Activated CD4-positive, alpha-beta memory T cell treated with anti-CD3 and anti-CD28 coated beads, Interleukin-2, amount 10 ng/mL, durations not matched to agents 7 days and 5 days (primary cell): ENCODE measurements at regions not wholly inside any gene's neighbourhood (a gene's known extent, or its start where the extent isn't known, plus 50 kb on each side); places are given as distances from the start of the nearest gene placed in this dataset.
"Not testable (repeated sequence)": the region's sequence is repeated elsewhere in the genome, so short reads cannot be mapped to it uniquely, and the experiment has no call there.

Experiments
- CTCF ChIA-PET: fragments of 350-600 bp; sonication (Branson Sonifier 250); formaldehyde crosslinking; loops from one replicate; lab custom pipeline; 2021; ENCODE audit warnings: antibody characterized with exemption, inconsistent platforms; lab: Charles Lee
- POLR2A ChIA-PET: fragments of 350-600 bp; sonication (Branson Sonifier 250); formaldehyde crosslinking; loops from one replicate; lab custom pipeline; 2021; ENCODE audit warnings: antibody characterized with exemption; lab: Charles Lee
- DNase-seq: peaks from one replicate; pipeline ENCODE4 v3.0.0-alpha.2; 2020
- H3K27ac Mint-ChIP-seq: one replicate; pipeline ENCODE4 v1.8.0; 2021; ENCODE audit warnings: mild to moderate bottlenecking, mixed read lengths
- H3K27me3 Mint-ChIP-seq: one replicate; pipeline ENCODE4 v1.8.0; 2021; ENCODE audit warnings: mixed read lengths
- H3K36me3 Mint-ChIP-seq: one replicate; pipeline ENCODE4 v1.8.0; 2021; ENCODE audit warnings: low read depth, mixed read lengths
- H3K4me1 Mint-ChIP-seq: one replicate; pipeline ENCODE4 v1.8.0; 2021; ENCODE audit warnings: mixed read lengths
- H3K4me3 Mint-ChIP-seq: one replicate; pipeline ENCODE4 v1.8.0; 2021; ENCODE audit warnings: mild to moderate bottlenecking, mixed read lengths
- H3K9me3 Mint-ChIP-seq: one replicate; pipeline ENCODE4 v1.8.0; 2021; ENCODE audit warnings: mixed read lengths

- H3K9me3 Mint-ChIP-seq: no peaks in the 10 kb centered on the region
- no peak for DNase-seq
- no peaks in the 10 kb centered on the region for H3K4me1 Mint-ChIP-seq
- H3K4me3 Mint-ChIP-seq: no peak overlapping the region
- ChIA-PET POLR2A (no interaction called here), CTCF (no interaction called here)
- peaks cover 4% of the 10 kb centered on the region for H3K27me3 Mint-ChIP-seq
- no peaks in the 10 kb centered on the region for H3K36me3 Mint-ChIP-seq
- no peak overlapping the region for H3K27ac Mint-ChIP-seq
Measured at GRCh38 chr5:39696672-39697398, 272.1 kb upstream of the DAB2 start.

GRCh38 chr5:39691993-39692392 is 267.2 kb upstream of the DAB2 start:
- H3K9me3 Mint-ChIP-seq: no peaks in the 10 kb centered on the region
- no peaks in the 10 kb centered on the region for H3K4me1 Mint-ChIP-seq
- DNase-seq: no peak
- H3K27me3 Mint-ChIP-seq: peaks cover 5% of the 10 kb centered on the region
- H3K36me3 Mint-ChIP-seq: no peaks in the 10 kb centered on the region
- ChIA-PET CTCF (no interaction called here), POLR2A (no interaction called here)
- H3K27ac Mint-ChIP-seq: no peak overlapping the region
- no peak overlapping the region for H3K4me3 Mint-ChIP-seq

- Mint-ChIP-seq H3K36me3 (no peaks in the 10 kb centered on the region), H3K4me3 (no peak overlapping the region), H3K9me3 (no peaks in the 10 kb centered on the region), H3K27ac (no peak overlapping the region), H3K27me3 (peaks cover 5% of the 10 kb centered on the region), H3K4me1 (no peaks in the 10 kb centered on the region)
- no peak for DNase-seq
- ChIA-PET POLR2A (no interaction called here), CTCF (no interaction called here)
Measured at GRCh38 chr5:39691136-39691535, 266.4 kb upstream of the DAB2 start.

GRCh38 chr5:39689919-39690318 is 265.1 kb upstream of the DAB2 start:
- ChIA-PET POLR2A (no interaction called here), CTCF (no interaction called here)
- Mint-ChIP-seq H3K9me3 (no peaks in the 10 kb centered on the region), H3K36me3 (no peaks in the 10 kb centered on the region), H3K27ac (no peak overlapping the region), H3K4me3 (no peak overlapping the region), H3K4me1 (no peaks in the 10 kb centered on the region), H3K27me3 (peaks cover 10% of the 10 kb centered on the region)
- no peak for DNase-seq

GRCh38 chr5:39687924-39688323 is 263.1 kb upstream of the DAB2 start:
- H3K4me3 Mint-ChIP-seq, DNase-seq, H3K36me3 Mint-ChIP-seq, H3K4me1 Mint-ChIP-seq, CTCF ChIA-PET, H3K9me3 Mint-ChIP-seq, POLR2A ChIA-PET, H3K27me3 Mint-ChIP-seq, H3K27ac Mint-ChIP-seq: not testable (repeated sequence)

GRCh38 chr5:39680213-39680612 is 255.4 kb upstream of the DAB2 start:
- no peaks in the 10 kb centered on the region for H3K9me3 Mint-ChIP-seq
- POLR2A ChIA-PET: no interaction called here
- no peaks in the 10 kb centered on the region for H3K36me3 Mint-ChIP-seq
- H3K27me3 Mint-ChIP-seq: peaks cover 9% of the 10 kb centered on the region
- no peaks in the 10 kb centered on the region for H3K4me1 Mint-ChIP-seq
- H3K4me3 Mint-ChIP-seq: no peak overlapping the region
- DNase-seq: no peak
- CTCF ChIA-PET: no interaction called here
- H3K27ac Mint-ChIP-seq: no peak overlapping the region

- H3K4me3 Mint-ChIP-seq: no peak overlapping the region
- no peak for DNase-seq
Measured at GRCh38 chr5:39678534-39678933, 253.8 kb upstream of the DAB2 start.

GRCh38 chr5:39675676-39676075 is 250.9 kb upstream of the DAB2 start:
- Mint-ChIP-seq H3K27ac (no peak overlapping the region), H3K27me3 (peaks cover 12% of the 10 kb centered on the region), H3K4me3 (no peak overlapping the region), H3K36me3 (no peaks in the 10 kb centered on the region), H3K4me1 (no peaks in the 10 kb centered on the region), H3K9me3 (no peaks in the 10 kb centered on the region)
- no peak for DNase-seq
- POLR2A ChIA-PET: no interaction called here
- CTCF ChIA-PET: no interaction called here

More at GRCh38 chr5:39678534-39678933, 253.8 kb upstream of the DAB2 start:
- Mint-ChIP-seq H3K36me3 (no peaks in the 10 kb centered on the region), H3K27me3 (peaks cover 9% of the 10 kb centered on the region), H3K9me3 (no peaks in the 10 kb centered on the region), H3K27ac (no peak overlapping the region), H3K4me1 (no peaks in the 10 kb centered on the region)
- POLR2A ChIA-PET: no interaction called here
- CTCF ChIA-PET: no interaction called here

GRCh38 chr5:39674209-39675082 is 249.7 kb upstream of the DAB2 start:
- Mint-ChIP-seq H3K36me3 (no peaks in the 10 kb centered on the region), H3K27ac (no peak overlapping the region), H3K27me3 (peaks cover 14% of the 10 kb centered on the region), H3K4me3 (no peak overlapping the region), H3K9me3 (no peaks in the 10 kb centered on the region), H3K4me1 (no peaks in the 10 kb centered on the region)
- no peak for DNase-seq
- ChIA-PET CTCF (no interaction called here), POLR2A (no interaction called here)

GRCh38 chr5:39671561-39671961 is 246.8 kb upstream of the DAB2 start:
- no peaks in the 10 kb centered on the region for H3K9me3 Mint-ChIP-seq
- POLR2A ChIA-PET: no interaction called here
- CTCF ChIA-PET: no interaction called here

GRCh38 chr5:39670955-39671354 is 246.2 kb upstream of the DAB2 start:
- Mint-ChIP-seq H3K9me3 (no peaks in the 10 kb centered on the region), H3K4me1 (no peaks in the 10 kb centered on the region), H3K27ac (no peak overlapping the region), H3K4me3 (no peak overlapping the region), H3K36me3 (no peaks in the 10 kb centered on the region), H3K27me3 (peaks cover 9% of the 10 kb centered on the region)
- no peak for DNase-seq
- CTCF ChIA-PET: no interaction called here
- POLR2A ChIA-PET: no interaction called here

More at GRCh38 chr5:39671561-39671961, 246.8 kb upstream of the DAB2 start:
- no peaks in the 10 kb centered on the region for H3K4me1 Mint-ChIP-seq
- H3K27ac Mint-ChIP-seq: no peak overlapping the region
- no peak for DNase-seq
- no peaks in the 10 kb centered on the region for H3K36me3 Mint-ChIP-seq
- H3K4me3 Mint-ChIP-seq: no peak overlapping the region
- peaks cover 10% of the 10 kb centered on the region for H3K27me3 Mint-ChIP-seq

GRCh38 chr5:39670391-39670790 is 245.6 kb upstream of the DAB2 start:
- Mint-ChIP-seq H3K27me3 (peaks cover 7% of the 10 kb centered on the region), H3K4me3 (no peak overlapping the region), H3K36me3 (no peaks in the 10 kb centered on the region), H3K4me1 (no peaks in the 10 kb centered on the region), H3K9me3 (no peaks in the 10 kb centered on the region), H3K27ac (no peak overlapping the region)
- ChIA-PET CTCF (no interaction called here), POLR2A (no interaction called here)
- DNase-seq: no peak

GRCh38 chr5:39668980-39669379 is 244.2 kb upstream of the DAB2 start:
- Mint-ChIP-seq H3K9me3 (no peaks in the 10 kb centered on the region), H3K4me1 (no peaks in the 10 kb centered on the region), H3K4me3 (no peak overlapping the region), H3K27me3 (peaks cover 5% of the 10 kb centered on the region), H3K36me3 (no peaks in the 10 kb centered on the region), H3K27ac (no peak overlapping the region)
- no peak for DNase-seq
- ChIA-PET CTCF (no interaction called here), POLR2A (no interaction called here)
